ENCODE measurements at regions not wholly inside any gene's neighbourhood (a gene's known extent, or its start where the extent isn't known, plus 50 kb on each side); places are given as distances from the start of the nearest gene placed in this dataset.

DNA sequence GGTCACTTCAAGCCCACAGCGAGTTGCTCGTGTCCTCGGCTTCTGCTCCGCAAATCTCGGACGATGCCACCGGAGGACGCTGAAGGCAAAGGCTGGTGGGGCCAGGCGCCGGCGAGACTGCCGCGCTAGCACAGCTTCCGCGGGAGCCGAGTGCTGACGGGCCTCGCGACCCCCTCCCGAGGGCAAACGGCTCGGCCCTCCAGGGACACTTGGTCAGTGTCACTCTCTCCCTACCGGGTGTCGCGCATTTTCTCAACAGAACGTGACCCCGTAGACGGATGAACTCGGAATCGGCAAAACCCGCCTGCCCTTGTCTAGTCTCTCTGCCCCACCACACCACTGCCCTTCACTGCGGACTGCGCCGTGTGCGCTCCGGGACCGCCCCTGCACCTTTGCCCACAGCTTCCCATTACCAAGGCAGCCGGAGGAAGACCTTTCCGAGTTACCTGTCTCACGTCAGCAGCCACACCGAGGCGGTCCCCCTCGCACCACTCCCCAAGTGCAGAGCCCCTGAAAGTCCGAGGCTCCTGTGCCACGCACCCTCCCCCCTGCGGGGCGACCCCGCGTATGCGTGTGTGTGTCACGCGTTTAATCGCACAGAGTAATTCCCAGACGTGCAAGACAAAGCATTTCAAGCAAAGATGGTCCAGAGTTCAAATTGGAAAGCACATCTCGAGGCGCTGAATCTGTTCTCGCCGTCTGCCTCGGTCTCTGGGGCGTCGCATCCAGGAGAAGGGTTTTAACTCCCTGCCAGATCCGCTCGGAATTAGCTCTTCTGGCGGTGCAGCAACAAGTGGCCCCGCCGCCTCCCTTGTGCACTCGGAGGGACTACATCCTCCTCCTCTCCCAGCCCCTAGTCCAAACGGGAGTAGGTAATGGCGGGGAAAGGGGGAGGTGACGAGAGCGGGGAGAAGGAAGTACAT lies 245.0 kb upstream of the TOPAZ1 start (continued):
- TF ChIP-seq, protein P1, sequence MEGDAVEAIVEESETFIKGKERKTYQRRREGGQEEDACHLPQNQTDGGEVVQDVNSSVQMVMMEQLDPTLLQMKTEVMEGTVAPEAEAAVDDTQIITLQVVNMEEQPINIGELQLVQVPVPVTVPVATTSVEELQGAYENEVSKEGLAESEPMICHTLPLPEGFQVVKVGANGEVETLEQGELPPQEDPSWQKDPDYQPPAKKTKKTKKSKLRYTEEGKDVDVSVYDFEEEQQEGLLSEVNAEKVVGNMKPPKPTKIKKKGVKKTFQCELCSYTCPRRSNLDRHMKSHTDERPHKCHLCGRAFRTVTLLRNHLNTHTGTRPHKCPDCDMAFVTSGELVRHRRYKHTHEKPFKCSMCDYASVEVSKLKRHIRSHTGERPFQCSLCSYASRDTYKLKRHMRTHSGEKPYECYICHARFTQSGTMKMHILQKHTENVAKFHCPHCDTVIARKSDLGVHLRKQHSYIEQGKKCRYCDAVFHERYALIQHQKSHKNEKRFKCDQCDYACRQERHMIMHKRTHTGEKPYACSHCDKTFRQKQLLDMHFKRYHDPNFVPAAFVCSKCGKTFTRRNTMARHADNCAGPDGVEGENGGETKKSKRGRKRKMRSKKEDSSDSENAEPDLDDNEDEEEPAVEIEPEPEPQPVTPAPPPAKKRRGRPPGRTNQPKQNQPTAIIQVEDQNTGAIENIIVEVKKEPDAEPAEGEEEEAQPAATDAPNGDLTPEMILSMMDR (conservative IDR thresholded peaks at IDR 0.05; ENCODE audit: low read depth, low read length): no peak

DNA sequence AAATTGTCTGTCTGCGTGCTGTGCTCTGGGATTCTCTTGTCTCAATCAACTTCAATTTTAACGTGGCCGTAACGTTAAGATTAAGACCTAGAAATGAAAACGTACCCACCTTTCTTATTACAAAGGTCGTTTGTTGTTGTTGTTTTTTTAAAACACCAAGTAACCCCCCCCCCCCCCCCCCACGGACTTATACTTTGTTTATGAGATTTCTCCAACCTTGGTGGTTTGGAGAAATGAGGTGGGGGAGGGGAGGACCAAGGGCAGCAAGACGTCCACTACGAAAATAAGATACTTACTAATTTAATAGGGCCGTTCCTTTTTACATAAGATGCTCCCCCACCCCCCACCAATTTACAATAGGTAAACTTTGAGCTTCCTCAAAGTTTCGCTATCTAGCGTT lies 244.4 kb upstream of the TOPAZ1 start:
- Histone ChIP-seq H3K4me2 (ENCODE audit: low read depth, low read length) (peak overlapping the region; percentile 78), H4K20me1 (ENCODE audit: insufficient read depth, low read length) (no peaks in the 10 kb centered on the region), H3K27ac (ENCODE audit: insufficient read depth, low read length) (no peak overlapping the region), H3K14ac (replicated peaks; ENCODE audit: low read depth, low read length) (no peak overlapping the region), H3K18ac (ENCODE audit: low read depth, low read length) (no peak overlapping the region), H2AFZ (replicated peaks; ENCODE audit: low read length, poor library complexity) (no peak overlapping the region), H3K23ac (ENCODE audit: low read depth, low read length) (no peak overlapping the region), H4K91ac (ENCODE audit: insufficient read depth, low read depth, low read length) (no peak overlapping the region), H3K9me1 (ENCODE audit: insufficient read depth, low read length) (no peaks in the 10 kb centered on the region), H3K9me3 (ENCODE audit: control insufficient read depth, insufficient read depth, low read length) (peaks cover 8% of the 10 kb centered on the region; the same call in 1 of the 2 replicates), H2BK20ac (ENCODE audit: low read depth, low read length) (no peak overlapping the region), H3K36me3 (ENCODE audit: control insufficient read depth, insufficient read depth, low read length) (no peaks in the 10 kb centered on the region), H2AK5ac (ENCODE audit: low read depth, low read length) (no peak overlapping the region), H3K56ac (ENCODE audit: extremely low read depth, insufficient read depth, low read length) (no peak overlapping the region), H2AK9ac (replicated peaks; ENCODE audit: low read depth, low read length, poor library complexity) (no peak overlapping the region), H3K4ac (ENCODE audit: low read depth, low read length) (no peak overlapping the region), H3K79me1 (ENCODE audit: low read depth in 1 of 2, low read length in 2 of 2) (no peaks in the 10 kb centered on the region), H4K8ac (ENCODE audit: low read depth in 2 of 2, low read length in 2 of 2) (no peak overlapping the region), H3K4me3 (ENCODE audit: insufficient read depth, low read depth, low read length) (no peak overlapping the region), H2BK5ac (ENCODE audit: low read depth, low read length, poor library complexity, severe bottlenecking) (no peak overlapping the region), H3K4me1 (ENCODE audit: control insufficient read depth, insufficient read depth, low read length) (no peaks in the 10 kb centered on the region; the same call in 1 of the 2 replicates), H2BK15ac (ENCODE audit: low read depth, low read length) (no peak overlapping the region), H3K27me3 (ENCODE audit: control insufficient read depth, insufficient read depth, low read length) (peaks cover 71% of the 10 kb centered on the region), H3K9ac (ENCODE audit: low read depth, low read length) (no peak overlapping the region), H4K5ac (ENCODE audit: low read depth, low read length) (no peak overlapping the region), H2BK120ac (ENCODE audit: low read depth, low read length) (no peak overlapping the region)
- no peak for DNase-seq
- CTCF ChIA-PET: no interaction called here
- intact Hi-C loops (cut with micrococcal nuclease): loop anchor here (10.0 kb wide), 1 partner anchor 453 kb away; no protein-coding TSS in a partner anchor
- dilution Hi-C loops (cut with HindIII; ENCODE audit: low sequenced_read_pairs, unreplicated experiment): no loop called here
- BruUV-seq (replicated peaks): no TSS peak
- 0 out of 2 replicates have a peak, but pooled peaks have one; percentile 22 for ATAC-seq (ENCODE audit: low read depth)
- no CpG with 5 or more reads among the region's 12 CpGs for WGBS, 2 experiments (ENCODE audit: extremely low coverage in 2 of 2, insufficient read length in 1 of 2)
- in situ Hi-C loops (cut with MboI; ENCODE audit: low sequenced_read_pairs): no loop called here
- POLR2A ChIA-PET (ENCODE audit: unreplicated experiment): no interaction called here
- TF ChIP-seq, protein P2, sequence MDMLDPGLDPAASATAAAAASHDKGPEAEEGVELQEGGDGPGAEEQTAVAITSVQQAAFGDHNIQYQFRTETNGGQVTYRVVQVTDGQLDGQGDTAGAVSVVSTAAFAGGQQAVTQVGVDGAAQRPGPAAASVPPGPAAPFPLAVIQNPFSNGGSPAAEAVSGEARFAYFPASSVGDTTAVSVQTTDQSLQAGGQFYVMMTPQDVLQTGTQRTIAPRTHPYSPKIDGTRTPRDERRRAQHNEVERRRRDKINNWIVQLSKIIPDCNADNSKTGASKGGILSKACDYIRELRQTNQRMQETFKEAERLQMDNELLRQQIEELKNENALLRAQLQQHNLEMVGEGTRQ (IDR thresholded peaks at IDR 0.05; ENCODE audit: low read depth, low read length): no peak
- TF ChIP-seq, protein P3, sequence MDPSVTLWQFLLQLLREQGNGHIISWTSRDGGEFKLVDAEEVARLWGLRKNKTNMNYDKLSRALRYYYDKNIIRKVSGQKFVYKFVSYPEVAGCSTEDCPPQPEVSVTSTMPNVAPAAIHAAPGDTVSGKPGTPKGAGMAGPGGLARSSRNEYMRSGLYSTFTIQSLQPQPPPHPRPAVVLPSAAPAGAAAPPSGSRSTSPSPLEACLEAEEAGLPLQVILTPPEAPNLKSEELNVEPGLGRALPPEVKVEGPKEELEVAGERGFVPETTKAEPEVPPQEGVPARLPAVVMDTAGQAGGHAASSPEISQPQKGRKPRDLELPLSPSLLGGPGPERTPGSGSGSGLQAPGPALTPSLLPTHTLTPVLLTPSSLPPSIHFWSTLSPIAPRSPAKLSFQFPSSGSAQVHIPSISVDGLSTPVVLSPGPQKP (IDR thresholded peaks at IDR 0.05; ENCODE audit: borderline replicate concordance, low read depth, low read length): no peak
- TF ChIP-seq MAFK (IDR thresholded peaks at IDR 0.05; ENCODE audit: low read depth, low read length): no peak
- TF ChIP-seq POLR2A (IDR thresholded peaks at IDR 0.05; ENCODE audit: low read depth, low read length): no peak
- no peak for TF ChIP-seq RFX5 (IDR thresholded peaks at IDR 0.05; ENCODE audit: low read depth, low read length)
- TF ChIP-seq MAZ (IDR thresholded peaks at IDR 0.05; ENCODE audit: borderline replicate concordance, low read depth, low read length): no peak
- no peak for TF ChIP-seq SMC3 (IDR thresholded peaks at IDR 0.05; ENCODE audit: low read depth, low read length)
- TF ChIP-seq NFE2L2 (IDR thresholded peaks at IDR 0.05; ENCODE audit: low read depth, low read length): no peak

Measured in IMR-90 (cell line).